ENCODE measurements at regions not wholly inside any gene's neighbourhood (a gene's known extent, or its start where the extent isn't known, plus 50 kb on each side); places are given as distances from the start of the nearest gene placed in this dataset.

DNA sequence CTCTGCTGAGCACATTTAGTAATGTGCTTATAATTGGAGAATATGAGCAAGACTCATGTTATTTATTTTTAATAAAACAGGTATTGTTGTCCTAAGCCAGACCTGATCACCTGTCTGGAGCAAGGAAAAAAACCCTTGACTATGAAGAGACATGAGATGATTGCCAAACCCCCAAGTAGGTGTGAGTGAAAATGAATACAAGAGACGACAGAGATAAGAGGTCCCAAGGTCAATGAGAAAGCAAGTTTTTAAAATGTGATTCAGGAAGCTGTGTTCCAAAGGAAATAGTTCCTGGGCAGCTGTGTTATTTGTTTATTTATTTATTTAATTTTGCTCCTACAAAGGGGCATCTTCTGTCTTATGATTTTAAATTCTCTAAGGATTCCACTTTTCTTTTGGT is 83.1 kb downstream of the ZNF486 start:
- Histone ChIP-seq H3K4me3 (no peak overlapping the region), H3K27ac (no peak overlapping the region), H3K9me3 (peaks cover 0 to 4% (median 0%) of the 10 kb centered on the region in 8 donors), H3K27me3 (replicated peaks in 1 of 7) (no peaks in the 10 kb centered on the region), H3K4me1 (no peaks in the 10 kb centered on the region), H3K36me3 (no peaks in the 10 kb centered on the region)
- no peak for DNase-seq
- intact Hi-C loops (cut with DNase I; ENCODE audit: low total_unique reads): no loop called here
- TF ChIP-seq, protein P1, sequence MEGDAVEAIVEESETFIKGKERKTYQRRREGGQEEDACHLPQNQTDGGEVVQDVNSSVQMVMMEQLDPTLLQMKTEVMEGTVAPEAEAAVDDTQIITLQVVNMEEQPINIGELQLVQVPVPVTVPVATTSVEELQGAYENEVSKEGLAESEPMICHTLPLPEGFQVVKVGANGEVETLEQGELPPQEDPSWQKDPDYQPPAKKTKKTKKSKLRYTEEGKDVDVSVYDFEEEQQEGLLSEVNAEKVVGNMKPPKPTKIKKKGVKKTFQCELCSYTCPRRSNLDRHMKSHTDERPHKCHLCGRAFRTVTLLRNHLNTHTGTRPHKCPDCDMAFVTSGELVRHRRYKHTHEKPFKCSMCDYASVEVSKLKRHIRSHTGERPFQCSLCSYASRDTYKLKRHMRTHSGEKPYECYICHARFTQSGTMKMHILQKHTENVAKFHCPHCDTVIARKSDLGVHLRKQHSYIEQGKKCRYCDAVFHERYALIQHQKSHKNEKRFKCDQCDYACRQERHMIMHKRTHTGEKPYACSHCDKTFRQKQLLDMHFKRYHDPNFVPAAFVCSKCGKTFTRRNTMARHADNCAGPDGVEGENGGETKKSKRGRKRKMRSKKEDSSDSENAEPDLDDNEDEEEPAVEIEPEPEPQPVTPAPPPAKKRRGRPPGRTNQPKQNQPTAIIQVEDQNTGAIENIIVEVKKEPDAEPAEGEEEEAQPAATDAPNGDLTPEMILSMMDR (IDR thresholded peaks at IDR 0.05 in 8 of 11, conservative IDR thresholded peaks at IDR 0.05 in 3 of 11): no peak
- TF ChIP-seq POLR2AphosphoS5 (IDR thresholded peaks at IDR 0.05) (no peak), POLR2A (IDR thresholded peaks at IDR 0.05) (no peak)
- 46 to 69% (median 60%) methylated on average over 1 of the region's 1 CpG for WGBS, 5 donors

Small RNAs in the stretch of these regions (microRNA-seq; reads per million reads assigned to microRNA genes)
- gene MIR1270: 4.3 to 11.6 (median 6.7) reads per million in 3 donors

Small RNAs in the stretch of these regions (small RNA-seq; reads per million reads assigned to genes)
- 0.56 to 2.0 (median 0.95) reads per million in 4 donors for gene MIR1270
